Activated naive CD8-positive, alpha-beta T cell treated with anti-CD3 and anti-CD28 coated beads, Interleukin-2, amount 50 U/mL, for 16 hours (primary cell): ENCODE measurements at regions not wholly inside any gene's neighbourhood (a gene's known extent, or its start where the extent isn't known, plus 50 kb on each side); places are given as distances from the start of the nearest gene placed in this dataset.
A peak's percentile ranks its signal among the peaks of the same experiment; 100 is the strongest.

Experiments used
- DNase-seq: peaks from one replicate; pipeline ENCODE4 v3.0.0-alpha.2; 2020; ENCODE audit warnings: low read depth, low spot score

DNA sequence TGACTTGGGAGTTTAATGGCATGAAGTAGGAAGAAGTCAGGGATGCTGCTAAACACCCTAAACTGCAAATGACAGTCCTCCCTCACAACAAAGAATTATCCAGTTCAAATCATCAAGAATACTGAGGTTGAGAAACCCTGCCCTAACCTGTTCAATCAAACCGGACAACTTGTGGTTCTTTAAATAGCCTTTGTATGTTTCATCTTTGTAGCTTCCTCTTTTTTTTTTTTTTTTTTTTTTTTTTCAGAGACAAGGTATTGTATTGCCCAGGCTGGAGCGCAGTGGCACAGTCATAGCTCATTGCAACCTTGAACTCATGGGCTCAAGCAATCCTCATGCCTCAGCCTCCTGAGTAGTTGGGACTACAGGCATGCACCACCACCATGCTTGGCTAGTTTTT is 52.5 kb upstream of the TTC29 start:
- no peak for DNase-seq

DNA sequence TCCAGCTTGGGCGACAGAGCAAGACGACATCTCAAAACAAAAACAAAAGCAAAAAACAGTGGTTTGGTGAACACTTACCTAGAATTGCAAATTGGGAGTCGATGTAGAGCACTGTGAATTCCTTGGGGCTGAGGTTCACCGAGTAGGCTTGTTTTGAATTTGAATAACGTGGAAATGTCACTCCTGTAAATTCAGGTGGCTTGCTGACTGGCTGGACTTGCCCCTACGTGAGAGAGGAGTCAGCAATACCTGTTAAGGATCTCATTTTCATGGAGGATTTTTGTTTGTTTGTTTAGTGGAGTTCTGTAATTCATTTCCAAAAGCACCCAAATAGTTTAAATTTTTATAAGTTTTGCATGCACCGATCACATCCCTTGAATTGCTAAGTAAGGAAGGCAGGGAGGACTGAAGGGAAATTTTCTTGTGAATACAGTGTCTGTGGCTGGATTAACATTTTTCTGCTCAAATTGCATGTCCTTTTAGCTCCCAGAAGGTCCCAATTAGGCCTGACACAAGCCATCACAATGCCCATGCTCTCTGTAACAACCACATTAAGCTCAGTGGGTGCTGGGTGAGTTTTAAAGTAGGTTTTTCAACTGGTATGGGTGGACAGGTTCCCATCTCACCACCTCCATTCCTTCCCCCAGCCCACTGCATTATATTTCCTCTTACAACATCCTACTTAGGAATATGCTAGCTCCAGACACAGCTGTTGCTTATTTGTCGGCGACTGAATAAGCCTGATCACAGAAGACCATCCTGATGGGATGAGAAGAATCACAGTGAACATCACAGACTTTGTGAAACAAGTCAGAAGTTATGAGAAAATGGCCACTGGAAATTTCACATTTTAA is 58.5 kb upstream of the TTC29 start:
- DNase-seq = no peak

DNA sequence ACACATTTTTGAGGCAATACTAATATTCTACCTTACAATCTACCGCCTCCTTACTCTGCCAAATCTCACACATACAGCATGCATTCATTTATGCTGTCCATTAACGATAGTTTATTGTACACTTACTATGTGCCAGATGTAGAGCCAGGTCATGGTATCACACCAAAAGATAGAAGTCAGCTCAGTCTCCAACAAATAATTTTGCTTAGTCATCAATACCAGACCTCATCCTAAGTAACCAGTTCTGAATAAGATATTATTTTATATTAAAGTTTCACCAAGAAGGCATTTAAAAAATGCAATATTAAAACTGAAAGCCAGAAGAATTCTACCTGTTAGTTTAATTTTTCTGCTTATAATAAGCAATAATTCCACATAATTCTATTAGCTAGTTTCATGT is 60.6 kb upstream of the TTC29 start:
- no peak for DNase-seq

DNA sequence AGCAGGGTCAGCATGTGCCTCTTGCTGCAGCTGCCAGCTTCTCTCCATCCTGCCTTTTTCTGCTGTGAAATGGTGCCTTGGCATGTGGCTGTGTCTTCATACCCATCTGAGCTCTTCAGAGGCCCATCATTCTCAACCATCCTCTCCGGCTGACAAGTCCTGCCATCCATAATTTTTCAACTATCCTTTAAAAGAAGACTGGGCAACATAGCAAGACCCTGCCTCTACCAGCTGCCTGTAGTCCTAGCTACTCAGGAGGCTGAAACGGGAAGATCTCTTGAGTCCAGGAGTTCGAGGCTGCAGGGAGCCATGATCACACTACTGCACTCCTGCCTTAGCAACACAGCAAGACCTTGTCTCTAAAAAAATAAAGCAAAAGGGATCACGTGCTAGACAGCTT is 64.2 kb upstream of the TTC29 start:
- no peak for DNase-seq

DNA sequence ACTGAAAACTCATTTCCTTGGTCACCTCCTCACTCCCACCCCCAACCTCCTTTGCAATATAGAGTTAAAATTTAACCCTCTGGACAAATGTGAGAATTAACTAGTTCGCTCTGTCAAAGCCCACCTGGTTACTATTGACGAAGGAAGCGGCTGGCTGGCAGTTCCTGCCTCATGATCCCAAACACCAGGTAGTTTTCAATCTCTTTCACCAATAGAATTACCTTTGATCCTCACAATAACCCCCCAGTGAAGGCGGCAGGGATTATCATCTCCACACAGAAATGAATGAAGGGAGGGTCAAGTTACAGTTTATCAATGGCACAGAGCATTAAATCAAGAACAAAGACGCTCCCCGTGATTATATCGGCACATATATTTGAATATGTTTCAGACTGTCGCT is 65.7 kb upstream of the TTC29 start:
- no peak for DNase-seq

DNA sequence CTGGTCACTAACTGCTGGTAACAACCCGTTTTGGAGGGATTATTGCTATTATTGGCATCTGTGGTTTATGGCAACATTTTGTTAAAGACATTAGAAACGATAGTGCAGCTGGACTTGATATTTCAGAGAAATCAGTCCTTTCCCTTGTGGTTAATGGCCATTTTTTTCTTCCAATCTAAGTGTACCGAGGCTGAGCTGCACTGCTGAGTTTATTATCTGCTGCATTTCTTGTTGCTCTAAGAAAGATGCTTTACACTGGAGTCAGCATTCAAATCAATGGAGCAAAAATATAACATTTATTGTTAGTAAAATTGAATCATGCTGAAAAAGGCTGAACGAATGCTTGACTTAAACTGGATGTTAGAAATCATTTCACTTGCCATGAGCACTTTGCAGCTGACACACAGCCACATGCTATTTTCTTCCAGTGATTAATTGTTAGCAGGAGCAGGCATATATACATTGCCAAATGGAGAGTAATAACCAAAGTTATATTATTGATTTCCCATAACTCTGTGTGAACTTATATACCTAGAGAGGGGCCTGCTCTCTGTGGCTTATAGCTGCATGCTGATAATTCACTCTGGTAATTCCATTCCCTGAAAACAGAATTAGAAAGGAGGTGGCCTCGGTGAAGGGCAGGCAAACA is 66.5 kb upstream of the TTC29 start:
- DNase-seq = no peak

DNA sequence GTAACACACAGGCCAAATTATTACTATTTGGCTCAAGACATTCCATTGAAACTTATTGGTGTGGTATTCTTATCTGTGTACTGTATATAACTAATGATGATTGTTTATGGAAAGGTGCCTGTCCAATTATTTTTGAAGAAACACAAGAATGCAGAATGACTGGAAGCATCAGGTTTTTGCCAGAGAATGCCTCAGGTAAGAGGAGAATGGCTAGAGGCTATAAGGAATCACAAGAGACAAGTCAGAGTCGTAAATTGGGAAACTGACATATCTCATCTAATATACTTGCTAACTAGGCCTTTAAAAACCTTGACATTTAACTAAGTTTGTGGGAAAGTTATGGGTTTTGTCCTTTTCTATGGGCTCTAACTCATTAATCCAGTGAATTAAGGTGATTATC is 69.3 kb upstream of the TTC29 start:
- DNase-seq = no peak

DNA sequence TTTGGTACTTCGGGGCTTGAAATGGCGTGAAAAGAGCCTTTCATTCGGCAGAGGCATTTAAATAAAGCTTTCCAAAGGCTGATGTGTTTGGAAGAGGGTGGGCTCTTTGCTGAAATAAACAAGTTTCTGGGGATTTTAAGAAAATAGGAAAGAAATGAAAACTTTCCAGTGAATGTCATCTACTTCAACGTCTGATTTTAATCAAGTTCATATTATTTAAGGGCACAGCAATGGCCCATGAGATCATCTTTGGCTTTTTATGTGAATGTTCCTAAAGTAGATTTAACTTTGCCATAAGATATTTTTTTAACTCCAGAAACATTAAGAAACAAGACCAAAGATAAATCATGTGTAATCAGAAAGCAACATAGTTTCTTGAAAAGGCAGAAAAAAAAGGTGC is 69.8 kb upstream of the TTC29 start:
- no peak for DNase-seq

DNA sequence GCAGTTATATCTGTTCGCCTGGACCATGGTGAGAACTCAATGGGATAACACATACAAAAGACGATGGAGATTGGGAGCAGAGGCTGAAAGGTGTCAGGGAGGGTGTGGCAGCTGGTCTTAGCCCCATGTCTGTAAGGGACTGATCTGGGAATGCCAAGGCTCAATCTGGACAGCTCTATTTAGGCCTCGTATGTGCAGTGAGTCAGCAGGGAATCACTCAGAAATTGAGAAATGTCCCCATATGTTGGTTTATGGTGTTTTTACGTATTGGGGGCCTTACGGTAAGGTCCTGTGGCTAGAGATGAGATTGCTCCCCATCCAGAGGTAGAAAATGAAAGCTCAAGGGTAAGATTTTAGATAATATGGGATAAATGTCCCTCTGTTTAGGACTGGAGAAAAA is 71.4 kb upstream of the TTC29 start:
- DNase-seq = no peak

DNA sequence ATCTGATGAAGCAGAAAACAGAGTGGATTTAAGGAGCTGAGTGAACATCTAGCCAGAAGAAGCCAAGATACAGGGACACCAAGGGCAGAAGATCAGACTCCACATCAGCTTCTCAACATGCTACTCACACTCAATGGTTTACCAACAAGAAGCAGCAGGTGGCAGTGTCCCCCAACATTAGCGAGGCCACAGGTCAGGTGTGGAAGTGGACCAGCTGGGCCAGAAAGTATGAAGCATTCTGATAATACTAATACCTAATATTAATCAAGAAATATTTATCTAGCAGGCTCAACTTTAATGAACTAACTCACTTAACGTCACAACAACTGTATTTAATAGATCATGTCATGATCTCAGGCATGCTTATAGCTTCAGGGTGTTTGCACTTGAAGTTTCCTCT is 73.4 kb upstream of the TTC29 start:
- peak; percentile 9 for DNase-seq

DNA sequence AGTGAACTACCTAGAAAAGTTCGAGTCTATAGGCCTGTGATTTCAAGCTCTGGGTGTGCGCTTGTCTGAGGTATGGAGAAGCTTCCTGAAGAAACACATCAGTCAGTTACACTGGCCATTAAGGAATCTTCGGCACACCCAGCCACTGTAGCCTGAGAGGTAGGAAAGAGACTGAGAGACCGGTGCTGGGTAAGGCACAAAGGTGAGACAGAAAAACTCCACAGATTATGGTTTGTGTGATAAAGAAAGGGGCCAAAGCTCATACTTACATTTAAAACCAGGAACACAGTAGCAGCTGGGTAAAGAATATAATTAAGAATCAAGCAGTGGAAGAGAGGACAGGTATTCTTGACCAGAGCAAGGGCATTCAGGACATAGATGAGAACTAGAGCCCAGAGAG is 74.8 kb upstream of the TTC29 start:
- DNase-seq = no peak

DNA sequence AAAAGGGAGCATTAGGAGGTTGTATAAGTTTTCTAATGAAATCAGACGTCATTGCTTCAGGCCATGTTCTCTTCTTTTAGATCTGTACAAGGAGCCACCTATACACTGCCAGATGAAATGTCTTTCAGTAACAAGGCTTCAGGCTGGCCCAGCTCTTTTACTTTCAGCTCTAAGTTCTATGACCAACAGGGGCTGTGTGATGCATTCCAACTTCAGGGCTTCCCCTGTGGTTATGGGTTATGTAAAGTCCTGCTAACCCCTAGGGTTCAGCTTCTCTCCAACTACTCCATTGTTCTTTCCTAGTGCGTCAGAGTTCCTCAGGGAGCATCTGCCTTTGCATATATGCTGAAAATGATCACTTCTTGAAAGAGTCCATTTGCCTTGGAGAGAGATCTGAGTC is 79.4 kb upstream of the TTC29 start:
- no peak for DNase-seq

DNA sequence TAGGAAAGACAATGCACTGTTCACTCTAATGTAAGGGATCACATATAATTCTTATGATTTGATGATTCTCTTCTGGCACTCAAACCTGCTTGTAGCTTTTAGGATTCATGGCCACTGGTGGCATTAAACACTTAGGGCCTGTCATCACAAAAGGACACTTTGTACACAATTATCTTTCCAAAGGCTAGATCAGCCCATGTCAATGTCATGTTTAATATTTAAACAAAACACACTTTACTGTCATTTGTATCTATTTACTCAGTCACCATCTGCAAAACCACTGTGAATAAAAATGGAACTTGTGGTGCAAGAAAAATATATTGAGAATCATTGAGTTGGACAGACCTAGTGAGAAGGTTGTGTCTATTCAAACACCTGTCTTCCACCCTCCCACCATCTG is 83.6 kb upstream of the TTC29 start:
- no peak for DNase-seq

DNA sequence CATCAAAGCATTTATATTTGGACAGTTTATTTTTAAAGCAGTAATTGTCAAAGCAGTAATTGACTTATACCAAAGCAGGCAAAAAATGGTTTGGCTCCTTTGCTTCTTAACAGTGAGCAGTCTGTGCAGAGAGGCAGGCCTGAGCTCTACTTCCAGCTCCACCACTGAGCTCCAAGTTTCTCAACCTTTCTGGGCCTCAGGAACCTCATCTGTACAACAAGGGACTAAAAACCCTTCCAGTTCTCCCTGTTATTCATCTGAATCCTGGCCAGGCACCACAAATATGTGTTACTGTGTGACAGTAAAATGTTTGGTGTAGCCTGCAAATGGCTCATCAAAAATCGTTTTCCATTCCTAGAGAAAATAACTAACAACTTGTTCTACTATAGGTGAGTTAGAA is 88.7 kb upstream of the TTC29 start:
- no peak for DNase-seq

DNA sequence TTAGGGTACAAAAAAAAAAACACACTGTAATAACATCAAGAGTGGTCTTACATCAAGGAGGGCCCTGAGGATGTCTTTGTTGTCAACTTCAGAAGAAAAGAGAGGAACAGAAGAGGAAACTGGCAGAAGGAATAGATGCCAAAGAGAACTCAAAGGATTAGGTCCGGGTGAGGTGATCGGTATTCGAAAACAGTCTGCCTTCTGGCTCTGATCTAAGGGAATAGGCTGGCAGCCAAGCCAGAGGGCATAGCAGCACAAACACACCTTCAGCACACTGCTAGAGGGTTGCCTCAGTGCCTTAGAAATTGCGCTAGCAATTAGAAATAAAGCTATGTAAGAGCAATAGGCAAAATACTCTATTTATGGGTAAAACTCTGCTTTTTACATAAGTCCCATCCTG is 91.4 kb upstream of the TTC29 start:
- DNase-seq = no peak

DNA sequence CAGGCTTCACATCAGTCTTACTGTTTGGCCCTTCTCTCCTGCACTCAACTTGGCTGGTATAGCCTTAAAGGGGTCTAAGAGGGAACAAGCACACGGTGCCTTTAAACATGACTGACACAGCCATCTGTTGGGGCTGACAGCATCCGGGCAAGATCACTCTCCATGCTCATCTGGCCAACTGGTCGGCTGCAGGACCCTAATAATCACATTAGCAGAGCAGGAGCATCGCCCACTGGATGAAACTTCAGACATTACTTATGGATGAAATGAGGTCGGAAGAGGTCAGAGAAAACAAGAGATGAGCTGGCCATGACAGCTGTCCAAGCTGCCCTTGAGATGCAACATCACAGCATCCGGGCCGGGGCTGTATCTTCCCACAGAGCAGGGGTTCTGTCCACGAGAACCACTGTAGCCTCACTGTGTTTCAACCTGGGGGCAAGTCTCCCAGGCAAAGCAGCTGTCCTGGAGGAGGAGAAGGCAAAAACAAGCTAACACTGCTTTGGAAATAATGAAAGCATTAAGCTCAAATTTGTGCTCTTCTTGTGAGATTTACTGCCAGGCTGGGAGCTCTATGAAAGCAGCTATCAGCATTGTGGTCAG is 94.4 kb upstream of the TTC29 start:
- DNase-seq = no peak

DNA sequence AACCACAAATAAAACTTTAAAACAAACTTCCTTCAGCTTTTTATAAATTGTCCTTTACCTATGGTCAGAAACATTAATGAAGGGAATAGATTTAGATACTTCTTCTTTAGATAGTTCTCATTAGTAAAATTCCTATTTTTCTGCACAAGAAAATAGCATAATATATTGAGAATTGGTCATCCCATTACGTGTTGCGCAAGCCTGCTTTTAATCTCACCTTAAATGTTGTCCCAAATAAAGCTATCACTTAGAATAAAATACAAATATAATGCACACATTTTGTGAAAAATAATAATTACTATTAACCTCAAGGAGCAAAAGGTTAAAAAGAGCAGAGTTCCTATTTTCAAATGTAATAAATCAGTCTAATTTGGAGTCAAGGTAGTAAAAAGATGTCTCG is 95.2 kb upstream of the TTC29 start:
- DNase-seq = no peak

DNA sequence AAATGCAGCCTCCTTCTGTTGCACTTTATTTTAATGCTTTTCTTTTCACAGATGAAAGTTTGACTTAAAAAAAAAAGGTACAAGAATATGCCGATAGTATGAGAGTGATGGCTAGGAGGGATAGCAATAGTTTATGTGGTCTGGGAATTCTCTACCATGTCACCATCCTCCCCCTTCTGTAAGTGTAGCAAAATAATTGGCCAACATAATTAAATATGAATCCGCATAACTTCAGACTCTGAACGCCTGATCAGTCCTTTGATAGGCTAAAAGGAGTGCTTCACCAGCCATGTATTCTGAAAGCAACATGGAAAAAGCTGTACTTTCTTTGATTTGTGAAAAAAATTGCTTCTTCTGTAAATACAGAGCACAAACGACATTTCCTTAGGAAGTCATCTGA is 95.7 kb upstream of the TTC29 start:
- DNase-seq = no peak

DNA sequence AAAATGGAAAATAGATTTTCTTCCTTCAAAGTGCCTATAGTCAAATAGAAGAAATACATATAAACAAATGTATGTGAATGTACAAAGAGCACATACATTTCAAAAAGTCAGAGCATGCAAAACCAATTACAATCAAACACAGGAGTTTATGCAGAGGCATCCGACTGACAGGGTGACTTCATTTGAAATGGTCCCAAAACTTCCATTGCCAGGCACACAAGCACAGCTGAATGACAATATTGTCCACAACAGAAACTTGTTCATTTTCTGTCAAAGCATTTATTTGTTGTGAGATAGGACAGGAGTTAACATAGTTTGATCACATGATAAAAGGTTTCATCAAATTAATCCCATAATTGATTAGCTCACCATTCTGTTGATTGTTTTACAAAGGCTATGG is 96.4 kb upstream of the TTC29 start:
- DNase-seq = no peak

DNA sequence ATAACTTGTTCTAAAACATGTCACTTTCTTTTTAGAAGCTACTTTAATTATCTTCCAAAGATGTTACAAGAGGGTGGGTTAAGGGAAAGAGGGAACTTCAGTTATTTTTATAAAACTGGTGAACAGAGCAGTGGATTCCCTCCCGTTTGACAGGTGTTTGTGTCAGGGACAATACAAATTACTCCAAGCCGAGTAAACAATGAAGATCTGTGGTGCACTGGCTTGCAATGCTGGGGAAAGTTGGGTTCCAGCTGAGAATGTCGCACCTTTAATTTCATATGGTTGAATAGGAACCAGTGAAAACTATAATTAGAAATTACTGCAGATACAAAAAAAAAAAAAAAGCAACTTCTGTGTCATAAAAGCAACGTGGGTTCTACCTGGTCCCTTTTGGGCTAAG is 98.6 kb upstream of the TTC29 start:
- no peak for DNase-seq

DNA sequence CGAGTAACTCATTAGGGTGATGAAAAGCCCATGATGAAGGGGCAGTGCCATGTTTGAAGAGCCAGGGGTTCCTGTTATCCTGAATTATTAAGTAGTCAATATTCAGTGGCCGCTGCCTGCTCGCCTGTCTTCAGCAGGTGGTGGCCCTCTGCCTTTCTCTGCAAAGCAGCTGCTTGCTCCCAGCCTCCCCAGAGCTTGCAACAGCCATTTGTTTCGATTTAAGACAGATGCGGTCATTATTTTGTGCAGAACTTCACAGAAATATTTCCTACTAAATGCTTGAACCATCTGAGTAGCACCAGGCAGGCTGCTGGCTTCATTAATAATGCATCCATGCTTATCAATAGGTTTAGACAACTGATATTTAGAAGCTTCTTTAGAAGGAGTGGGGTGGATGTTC is 104.3 kb upstream of the TTC29 start:
- DNase-seq = no peak

DNA sequence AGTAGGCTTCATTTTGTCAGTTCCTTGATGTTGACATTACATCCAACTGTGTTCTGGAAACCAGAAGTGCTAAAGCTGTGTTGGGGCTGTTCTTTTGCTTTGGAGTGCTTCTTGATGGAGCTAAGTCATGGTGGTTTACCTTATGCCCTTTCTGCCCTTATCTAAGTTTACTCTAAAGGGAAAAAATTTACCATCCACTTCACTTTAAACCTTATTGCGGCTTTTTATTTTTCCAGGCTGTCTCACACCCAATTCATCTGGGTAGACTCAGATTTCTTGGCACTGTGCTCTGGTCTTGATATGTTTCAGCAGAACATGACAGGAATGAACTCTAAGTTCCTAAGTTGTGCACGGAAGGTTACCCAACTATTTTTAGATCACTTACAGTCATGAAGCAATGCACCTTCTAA is 104.7 kb upstream of the TTC29 start:
- no peak for DNase-seq

DNA sequence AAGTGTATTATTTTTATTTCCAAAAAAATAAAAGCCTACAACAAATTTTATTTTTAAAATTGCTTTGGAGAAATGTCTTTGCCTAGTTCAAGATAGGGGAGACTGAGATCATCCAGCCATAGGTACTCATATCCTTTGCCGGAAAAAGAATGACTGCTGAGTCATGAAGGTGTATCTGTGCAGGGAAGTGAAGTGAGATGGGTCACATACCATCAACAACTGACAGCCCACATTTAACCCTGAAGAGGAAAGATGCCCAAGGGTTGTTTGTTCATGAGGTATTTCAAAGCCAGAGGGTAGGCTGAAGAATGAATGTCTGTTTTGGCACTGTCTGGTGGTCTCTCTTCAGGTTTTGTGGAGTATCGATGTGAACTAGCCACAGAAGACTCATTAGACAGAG is 106.7 kb upstream of the TTC29 start:
- DNase-seq = no peak
